ENCODE measurements at regions not wholly inside any gene's neighbourhood (a gene's known extent, or its start where the extent isn't known, plus 50 kb on each side); places are given as distances from the start of the nearest gene placed in this dataset.

DNA sequence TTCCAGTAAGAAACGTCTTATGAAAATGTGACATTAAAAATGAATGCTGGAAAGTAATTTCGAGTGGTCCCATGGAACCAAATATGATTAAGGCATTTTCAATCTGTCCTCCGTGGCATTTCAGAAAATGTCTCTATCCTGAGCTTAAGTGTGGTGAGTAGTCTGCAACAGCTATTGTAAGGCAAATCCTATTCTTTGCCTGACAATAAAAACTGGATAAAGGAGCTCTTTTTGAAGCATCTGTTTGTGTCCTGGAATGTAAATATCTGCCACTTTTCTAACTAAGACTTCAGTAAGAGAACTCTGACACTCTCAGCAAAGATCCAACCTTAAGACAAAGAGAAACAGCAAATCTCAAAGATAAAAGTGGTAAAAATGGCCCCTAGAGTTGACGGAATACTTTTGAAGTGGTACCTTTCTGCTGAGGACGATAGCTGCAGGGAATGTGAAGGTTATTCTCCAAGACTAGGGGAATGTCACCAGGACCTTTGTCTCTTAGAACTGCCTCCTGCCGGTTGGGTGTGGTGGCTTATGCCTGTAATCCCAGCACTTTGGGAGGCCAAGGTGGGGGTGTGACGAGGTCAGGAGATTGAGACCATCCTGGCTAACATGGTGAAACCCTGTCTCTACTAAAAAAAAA lies 486.7 kb upstream of the ZP4 start:
- H3K4me1 Mint-ChIP-seq = no peaks in the 10 kb centered on the region
- H3K27ac Mint-ChIP-seq = no peak overlapping the region
- TF ChIP-seq CTCF (IDR thresholded peaks at IDR 0.05; ENCODE audit: unreplicated experiment) = no peak
- H3K27me3 Mint-ChIP-seq (ENCODE audit: low read depth) = peaks cover 6% of the 10 kb centered on the region
- H3K36me3 Mint-ChIP-seq = no peaks in the 10 kb centered on the region
- no peak for DNase-seq (ENCODE audit: low spot score in 2 of 2, unreplicated experiment in 2 of 2)
- H3K9me3 Mint-ChIP-seq = no peaks in the 10 kb centered on the region
- H3K4me3 Mint-ChIP-seq = no peak overlapping the region

- Mint-ChIP-seq H3K4me1 (no peaks in the 10 kb centered on the region), H3K27ac (no peak overlapping the region), H3K9me3 (peaks cover 16% of the 10 kb centered on the region), H3K27me3 (ENCODE audit: low read depth) (no peaks in the 10 kb centered on the region), H3K36me3 (no peaks in the 10 kb centered on the region), H3K4me3 (no peak overlapping the region)
- TF ChIP-seq CTCF (IDR thresholded peaks at IDR 0.05; ENCODE audit: unreplicated experiment) = no peak
- DNase-seq (ENCODE audit: low spot score in 2 of 2, unreplicated experiment in 2 of 2) = no peak
Observed at GRCh38 chr1:238370599-238370998, 479.9 kb upstream of the ZP4 start.

DNA sequence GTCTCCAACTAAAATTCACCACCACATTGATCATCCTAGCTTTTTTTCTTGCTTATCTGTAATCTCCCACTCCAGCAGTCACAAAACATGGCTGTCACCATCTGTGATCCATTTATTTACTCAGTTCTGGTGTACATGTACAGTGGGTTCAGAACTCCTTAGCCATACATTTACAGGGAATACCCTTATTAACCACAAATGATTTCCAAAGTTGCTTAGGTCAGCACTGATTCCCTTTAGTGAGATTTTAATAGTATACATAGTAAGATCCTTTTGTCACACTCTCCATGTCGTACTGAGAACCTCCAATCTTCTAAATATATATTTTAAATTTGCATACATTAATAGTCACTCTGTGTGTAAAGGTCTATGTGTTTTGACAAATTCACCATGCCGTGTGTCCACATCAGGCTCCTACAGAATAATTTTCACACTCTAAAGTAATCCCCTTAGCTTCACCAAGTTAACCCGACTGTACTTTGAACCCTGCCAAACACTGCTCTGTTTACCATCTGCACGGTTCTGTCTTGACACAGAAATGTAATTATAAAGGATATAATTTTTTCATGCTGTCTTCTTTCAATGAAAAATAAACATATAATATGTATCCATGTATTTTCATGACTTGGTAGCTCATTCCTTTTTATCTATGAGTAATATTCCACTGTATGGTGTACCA lies 473.6 kb upstream of the ZP4 start:
- H3K9me3 Mint-ChIP-seq = peaks cover 8% of the 10 kb centered on the region
- no peak for DNase-seq (ENCODE audit: low spot score in 2 of 2, unreplicated experiment in 2 of 2)
- H3K4me3 Mint-ChIP-seq = no peak overlapping the region
- no peaks in the 10 kb centered on the region for H3K27me3 Mint-ChIP-seq (ENCODE audit: low read depth)
- no peak for TF ChIP-seq CTCF (IDR thresholded peaks at IDR 0.05; ENCODE audit: unreplicated experiment)
- H3K36me3 Mint-ChIP-seq = no peaks in the 10 kb centered on the region
- H3K4me1 Mint-ChIP-seq = no peaks in the 10 kb centered on the region
- H3K27ac Mint-ChIP-seq = no peak overlapping the region

DNA sequence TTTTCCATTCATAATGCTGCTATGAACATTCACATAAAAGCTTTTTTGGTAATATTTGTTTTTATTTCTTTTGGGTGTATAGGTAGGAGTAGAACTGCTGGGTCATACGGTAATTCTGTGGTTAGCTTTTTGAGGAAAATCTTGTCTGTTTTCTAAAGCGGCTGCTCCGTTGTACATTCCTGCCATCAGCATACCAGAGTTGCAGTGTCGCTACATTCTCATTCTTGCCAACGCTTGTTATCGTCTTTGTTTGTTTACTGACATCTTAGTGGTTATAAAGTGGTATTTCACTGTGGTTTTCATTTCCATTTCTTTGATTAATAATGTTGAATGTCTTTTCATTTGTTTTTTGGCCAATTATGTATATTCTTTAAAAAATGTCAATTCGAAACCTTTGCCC lies 469.8 kb upstream of the ZP4 start:
- H3K27me3 Mint-ChIP-seq (ENCODE audit: low read depth) = no peaks in the 10 kb centered on the region
- no peaks in the 10 kb centered on the region for H3K36me3 Mint-ChIP-seq
- no peak for DNase-seq (ENCODE audit: low spot score in 2 of 2, unreplicated experiment in 2 of 2)
- no peak overlapping the region for H3K4me3 Mint-ChIP-seq
- no peak overlapping the region for H3K27ac Mint-ChIP-seq
- peaks cover 1% of the 10 kb centered on the region for H3K9me3 Mint-ChIP-seq
- H3K4me1 Mint-ChIP-seq = no peaks in the 10 kb centered on the region
- no peak for TF ChIP-seq CTCF (IDR thresholded peaks at IDR 0.05; ENCODE audit: unreplicated experiment)

- H3K9me3 Mint-ChIP-seq = peaks cover 18% of the 10 kb centered on the region
- H3K36me3 Mint-ChIP-seq = no peaks in the 10 kb centered on the region
- DNase-seq (ENCODE audit: low spot score in 2 of 2, unreplicated experiment in 2 of 2) = no peak
Observed at GRCh38 chr1:238350471-238350870, 459.7 kb upstream of the ZP4 start.

More at GRCh38 chr1:238350471-238350870, 459.7 kb upstream of the ZP4 start:
- Mint-ChIP-seq H3K4me1 (no peaks in the 10 kb centered on the region), H3K27me3 (ENCODE audit: low read depth) (no peaks in the 10 kb centered on the region), H3K4me3 (no peak overlapping the region), H3K27ac (no peak overlapping the region)
- no peak for TF ChIP-seq CTCF (IDR thresholded peaks at IDR 0.05; ENCODE audit: unreplicated experiment)

All from mesothelial cell of epicardium (in vitro differentiated cells).